HL-60/S4 treated with phorbol 12-myristate 13-acetate at 8.2 ng/mL for 4 days and 3 days (cell line): ENCODE measurements at regions not wholly inside any gene's neighbourhood (a gene's known extent, or its start where the extent isn't known, plus 50 kb on each side); places are given as distances from the start of the nearest gene placed in this dataset.

ENCODE experiments used
- in situ Hi-C: fragments of 300-500 bp; cut with MboI; formaldehyde crosslinking; loops from 2 replicates; pipeline ENCODE4 v1.15.0; 2022; ENCODE audit warnings: low sequenced_read_pairs

DNA sequence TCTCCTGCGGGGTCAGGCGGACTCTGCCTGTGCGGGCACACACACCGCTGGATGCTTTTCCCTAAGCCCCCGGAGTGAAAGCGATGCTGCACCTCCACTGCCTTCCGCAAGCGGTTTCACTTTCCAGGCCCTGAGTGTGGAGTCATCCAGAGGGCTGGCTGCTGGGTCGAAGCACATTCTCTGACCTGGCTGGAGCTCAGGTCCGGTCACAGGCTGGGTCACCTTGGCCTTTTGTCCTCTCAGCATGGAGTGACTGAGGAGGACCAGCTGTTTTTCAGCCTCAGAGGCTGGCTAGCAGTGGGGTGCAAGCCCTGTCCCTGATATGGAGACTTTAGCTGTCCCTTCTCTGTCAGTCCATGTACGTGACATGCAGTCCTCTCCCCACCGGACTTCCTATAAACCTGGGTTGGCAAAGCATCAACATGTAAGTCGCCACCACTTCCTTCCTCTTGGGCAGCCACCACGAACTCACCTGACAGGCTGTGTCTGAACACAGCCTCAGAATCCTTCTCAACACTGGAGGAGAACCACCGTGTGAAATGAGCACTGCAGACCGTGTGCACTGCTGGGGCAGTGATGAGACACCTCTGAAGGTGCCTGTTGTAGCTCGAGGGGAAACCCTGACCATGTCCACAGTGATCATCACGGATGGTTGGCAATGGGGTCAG, 51.3 kb downstream of the GADD45G start:
- in situ Hi-C loops, result no loop called here

DNA sequence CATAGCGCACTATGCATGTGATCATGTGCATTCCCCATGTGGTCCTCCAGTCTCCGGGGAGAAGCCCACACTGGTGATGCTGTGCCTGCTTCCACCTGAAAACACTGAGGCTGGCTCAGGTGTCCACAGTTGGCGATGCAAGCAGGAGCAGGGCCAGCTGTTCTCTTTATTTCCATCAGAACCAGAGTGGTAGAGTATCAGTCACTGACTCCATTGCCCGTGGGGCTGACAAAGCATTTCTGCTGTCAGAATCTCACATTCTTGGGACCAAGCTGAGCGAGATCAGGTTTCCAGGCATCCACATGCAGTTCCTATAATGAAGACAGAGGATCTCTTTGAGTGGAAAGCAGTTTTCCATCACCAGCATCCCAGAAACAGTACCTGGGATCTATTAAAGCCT, 52.5 kb downstream of the GADD45G start:
- in situ Hi-C loops, result no loop called here

DNA sequence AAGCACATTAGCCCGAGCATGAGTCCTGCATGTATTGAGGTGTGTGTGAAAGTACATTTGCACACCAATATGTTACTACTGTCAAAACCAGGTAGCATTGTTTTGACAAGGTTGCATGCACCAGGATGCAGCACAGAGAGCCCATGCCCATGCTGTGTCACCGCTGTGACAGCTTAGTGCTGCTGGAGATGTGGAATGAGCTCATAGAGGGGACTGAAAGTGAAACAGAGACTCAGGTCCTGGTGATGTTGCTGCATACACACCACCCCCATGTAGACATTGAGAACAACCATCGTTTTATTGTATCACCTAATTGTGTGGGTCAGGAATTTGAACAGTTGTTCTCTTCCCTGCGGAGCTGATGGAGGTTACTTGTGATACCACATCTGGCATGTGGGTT, 53.0 kb downstream of the GADD45G start:
- in situ Hi-C loops, result no loop called here

DNA sequence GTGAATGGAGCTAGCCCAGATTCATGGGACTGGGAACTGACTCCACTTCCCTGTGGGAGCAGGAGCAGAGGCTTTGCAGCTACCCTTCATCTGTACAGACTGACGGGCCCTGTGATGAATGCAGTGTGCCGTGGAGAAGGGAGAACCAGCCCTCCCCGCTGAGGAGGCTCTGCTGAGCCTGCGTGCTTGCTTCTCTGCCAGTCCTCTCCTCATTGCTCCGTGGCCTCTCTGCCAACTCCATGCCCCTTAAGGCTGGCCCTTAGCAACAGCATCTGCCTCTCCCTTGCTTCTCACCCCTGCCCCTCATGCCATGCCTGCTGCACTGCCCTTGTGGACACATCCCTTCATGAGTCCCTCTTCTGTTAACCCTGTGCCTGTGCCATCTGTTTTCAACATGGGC, 53.6 kb downstream of the GADD45G start:
- in situ Hi-C loops, result no loop called here

DNA sequence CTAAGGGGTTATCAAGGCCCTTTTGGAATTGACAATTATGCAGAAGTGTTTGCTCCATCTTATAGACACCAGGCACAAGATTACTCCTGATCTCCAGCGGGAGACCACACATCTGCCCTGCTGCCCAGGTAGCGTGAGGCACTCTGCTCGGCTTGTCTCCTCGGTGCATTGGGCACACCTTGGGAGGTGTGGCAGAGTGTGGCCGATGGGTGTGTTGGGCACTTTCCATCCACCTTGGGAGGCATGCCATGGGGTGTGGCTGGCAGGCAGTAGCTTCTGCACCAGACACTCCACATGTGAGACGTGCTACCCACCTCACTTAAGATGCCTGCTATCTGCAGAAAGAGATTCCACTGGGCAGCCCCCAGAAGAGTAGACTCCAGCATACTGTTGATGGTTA, 54.1 kb downstream of the GADD45G start:
- in situ Hi-C loops, result no loop called here

DNA sequence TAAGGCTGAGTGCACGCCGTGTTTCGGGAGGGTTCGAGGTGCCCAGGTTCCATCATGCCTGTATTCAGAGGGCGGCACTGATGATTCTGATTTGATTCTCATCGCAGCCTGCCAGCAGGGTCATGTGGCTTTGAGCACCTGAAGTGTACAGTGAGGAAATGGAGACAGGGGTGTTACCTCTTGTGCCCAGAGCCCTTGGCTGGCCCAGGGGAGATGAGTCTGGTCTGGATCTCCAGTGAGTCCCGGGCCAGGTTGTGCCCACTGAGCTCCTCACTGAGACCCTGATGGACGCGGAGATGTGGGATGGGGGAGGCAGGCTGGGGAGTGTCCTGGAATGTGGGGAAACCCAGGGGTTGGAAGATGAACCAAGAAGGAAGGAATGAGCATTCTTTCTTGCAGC, 54.7 kb downstream of the GADD45G start:
- in situ Hi-C loops, result no loop called here

DNA sequence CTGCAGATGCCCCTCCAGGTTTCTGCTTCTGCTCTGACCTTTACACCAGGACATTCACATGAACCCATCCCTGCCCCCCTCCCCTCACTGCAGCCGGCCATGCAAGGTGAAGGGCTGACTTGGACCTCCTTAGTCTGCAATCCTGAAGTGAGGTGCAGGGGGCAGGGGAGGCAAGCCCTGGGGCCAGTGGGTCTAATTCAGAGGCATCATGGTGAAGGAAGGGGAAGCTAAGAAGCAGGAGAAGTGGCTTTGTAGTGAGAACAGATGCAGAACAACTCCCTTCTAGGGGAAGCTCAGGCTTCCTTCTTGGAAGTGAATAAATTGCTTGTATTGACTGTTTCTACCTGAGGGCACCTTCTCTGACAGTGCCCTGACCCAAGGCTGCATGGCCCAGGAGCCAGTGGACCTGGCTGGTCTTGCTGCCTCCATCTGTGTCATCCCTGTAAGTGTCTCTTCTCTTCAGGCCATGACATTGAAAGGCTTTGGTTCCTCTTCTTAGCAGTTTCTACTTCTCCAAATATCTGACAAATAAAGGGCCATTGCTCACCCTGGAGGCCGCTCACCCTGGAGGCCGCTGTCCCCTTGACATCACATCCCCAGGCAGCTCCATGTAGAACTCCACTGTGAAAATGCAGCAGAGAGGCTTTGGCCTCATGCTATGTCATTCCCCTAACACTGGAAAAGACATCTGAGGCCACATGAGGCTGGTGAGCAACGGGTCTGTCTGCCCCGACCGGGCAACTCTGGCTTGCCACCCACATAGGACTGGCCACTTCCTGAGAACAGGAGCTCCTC, 55.3 kb downstream of the GADD45G start:
- in situ Hi-C loops, result no loop called here

DNA sequence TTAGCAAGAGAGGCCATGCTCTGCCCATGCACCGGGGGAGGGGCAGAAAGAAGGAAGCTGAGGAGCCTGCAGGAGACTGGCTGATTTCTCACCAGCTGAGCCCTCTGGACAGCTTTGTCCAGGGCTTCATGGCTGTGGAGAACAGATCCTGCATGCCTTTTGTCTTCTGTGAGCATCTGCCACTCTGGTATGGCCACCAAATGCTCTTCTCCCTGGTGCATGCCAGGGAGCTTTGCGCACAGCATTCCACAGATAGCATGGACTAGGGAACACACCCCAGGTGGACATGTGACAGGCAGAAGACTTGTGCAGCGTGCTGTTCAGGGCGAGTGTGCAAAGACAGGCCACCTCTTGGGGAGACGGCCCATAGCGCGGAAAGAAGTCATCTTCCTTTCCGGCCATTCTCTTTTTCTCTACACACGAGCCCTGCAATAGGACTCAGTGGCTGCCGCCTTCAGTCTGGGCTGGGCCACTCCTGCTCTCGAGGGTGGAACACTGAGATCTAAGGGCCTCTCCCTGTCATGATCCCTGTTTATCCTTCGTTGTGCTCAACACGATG, 56.7 kb downstream of the GADD45G start:
- in situ Hi-C loops, result no loop called here

DNA sequence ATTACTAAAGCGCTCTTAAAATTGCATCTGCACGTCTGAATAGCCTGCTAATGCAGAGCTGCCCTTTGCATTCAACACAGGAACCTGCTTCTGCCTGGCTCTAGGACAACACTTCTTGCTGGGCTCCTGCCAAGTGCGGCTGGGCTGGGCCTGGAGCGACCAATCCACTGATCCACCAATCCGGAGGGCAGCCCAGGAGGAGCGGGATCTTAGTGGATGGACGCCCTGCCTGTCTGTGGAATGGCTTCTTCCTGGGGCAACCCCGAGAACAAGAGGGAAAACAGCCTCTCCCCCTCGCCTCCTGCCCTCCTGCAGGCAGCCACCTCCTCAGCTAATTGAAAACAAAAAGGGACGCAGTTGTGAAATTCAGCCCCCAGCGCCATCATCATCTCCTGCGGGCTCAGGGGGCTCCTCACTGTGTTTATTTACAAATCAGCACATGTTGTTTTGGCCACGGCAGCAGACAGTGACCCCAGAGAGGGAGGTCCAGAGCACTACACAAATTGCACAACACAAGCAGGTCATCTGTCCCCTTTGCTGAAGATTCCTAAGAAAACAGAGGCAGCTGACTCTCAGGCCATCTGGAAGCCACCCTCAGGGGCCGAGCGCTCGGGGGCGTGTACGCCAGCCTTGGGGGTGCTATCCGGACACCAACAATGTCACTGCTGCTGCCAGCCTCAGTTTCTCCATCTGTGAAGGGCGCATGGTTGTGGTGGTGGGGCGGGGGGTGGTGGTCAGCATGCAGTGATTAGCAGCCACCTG, 57.3 kb downstream of the GADD45G start:
- in situ Hi-C loops, result no loop called here

DNA sequence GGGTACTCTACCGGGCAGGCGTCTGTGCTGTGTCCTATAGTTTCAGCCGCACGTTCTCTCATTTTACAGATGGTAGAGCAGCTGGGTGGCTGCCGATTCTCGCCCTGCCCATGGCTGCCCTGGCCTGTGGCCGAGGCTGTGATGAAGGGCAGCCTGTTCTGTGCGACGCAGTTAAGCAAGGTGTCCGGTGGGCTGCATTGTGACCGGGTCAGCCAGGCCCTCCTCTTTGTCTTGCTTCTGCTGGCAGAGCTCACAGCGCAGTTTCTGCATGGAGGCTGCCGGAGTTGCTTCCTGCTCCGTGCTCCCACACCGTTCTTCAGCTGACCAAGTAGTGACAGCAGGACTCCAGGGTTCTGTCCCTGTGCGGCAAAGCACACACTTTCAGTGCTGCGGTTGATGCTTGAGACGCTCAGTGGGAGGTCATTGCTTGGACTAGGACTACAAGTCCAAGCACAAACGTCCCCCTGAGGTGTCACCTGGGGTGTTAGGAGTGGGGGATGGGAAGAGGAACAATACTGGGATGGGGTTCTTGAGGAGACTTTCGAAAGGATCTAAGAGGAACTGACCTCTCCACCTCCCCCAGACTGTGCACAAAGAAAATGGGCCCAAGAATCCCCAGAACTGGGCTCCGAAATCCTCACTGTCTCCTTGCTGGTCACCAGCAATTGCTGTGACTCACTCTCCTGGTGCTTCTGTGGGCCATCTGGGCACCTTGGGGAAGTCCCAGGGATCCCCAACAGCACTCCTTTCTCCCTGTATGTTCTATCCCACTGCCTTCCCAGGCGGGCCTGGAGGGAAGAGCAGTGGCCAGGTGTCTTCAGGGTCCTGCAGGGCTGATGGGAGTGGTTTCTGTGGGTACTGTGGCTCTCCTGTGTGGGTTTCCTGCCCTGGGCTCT, 58.2 kb downstream of the GADD45G start:
- in situ Hi-C loops, result no loop called here

DNA sequence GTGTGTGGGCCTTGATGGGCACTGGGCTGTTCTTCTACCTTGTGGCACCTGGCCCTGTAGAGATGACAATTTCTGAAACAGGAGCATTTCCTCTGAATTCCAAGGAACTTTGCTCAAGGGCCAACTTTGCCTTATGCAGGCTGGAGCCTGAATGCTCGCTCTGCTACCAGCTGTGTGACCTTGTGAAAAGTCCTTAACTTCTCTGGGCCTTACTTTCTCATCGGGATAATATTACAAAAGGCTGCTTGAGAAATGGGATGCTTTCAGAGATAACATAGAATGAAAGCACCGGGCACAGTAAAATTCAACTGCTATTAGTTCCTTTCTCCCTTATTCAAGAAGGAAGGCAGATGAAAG, 58.8 kb downstream of the GADD45G start:
- in situ Hi-C loops, result no loop called here

DNA sequence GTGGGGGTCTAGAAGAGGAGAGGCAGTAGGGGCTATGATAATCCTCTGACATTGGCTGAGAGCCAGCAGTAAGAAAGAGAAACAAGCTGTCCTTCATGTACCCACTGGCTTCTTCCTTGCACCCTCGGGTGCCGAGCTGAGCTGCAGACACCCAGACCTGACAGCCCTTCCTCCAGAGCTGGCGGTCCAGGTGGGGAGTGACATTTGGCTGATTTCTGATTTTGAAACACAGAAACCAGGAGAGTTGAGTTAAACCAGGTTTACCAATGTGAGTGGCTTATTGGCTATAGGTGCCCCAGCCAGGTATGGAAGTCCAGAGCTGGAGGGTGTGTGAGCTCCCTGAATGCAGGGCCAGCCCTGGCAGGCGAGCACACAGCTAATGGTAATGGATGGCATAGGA, 59.2 kb downstream of the GADD45G start:
- in situ Hi-C loops, result no loop called here

DNA sequence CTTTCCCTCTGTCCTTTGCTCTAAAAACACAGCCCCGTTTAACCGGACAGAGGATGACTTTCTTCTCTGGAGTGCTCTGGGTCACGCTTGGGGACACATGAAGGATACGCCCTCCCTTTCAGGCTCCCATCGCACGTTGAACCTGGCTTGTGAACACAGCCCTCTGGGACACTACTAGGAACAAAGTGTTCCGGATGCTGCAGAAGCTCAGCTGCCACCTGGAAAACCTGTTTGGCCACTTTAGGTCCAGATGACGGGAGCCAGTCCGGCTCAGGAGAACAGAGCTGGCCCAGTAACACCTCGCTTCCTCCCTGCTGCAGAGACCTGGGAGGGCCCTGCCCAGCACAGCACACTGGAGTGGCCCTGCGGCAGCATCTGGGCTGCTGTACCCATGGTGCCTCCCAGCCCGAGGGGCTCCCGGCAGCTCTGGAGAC, 60.1 kb downstream of the GADD45G start:
- in situ Hi-C loops, result no loop called here

DNA sequence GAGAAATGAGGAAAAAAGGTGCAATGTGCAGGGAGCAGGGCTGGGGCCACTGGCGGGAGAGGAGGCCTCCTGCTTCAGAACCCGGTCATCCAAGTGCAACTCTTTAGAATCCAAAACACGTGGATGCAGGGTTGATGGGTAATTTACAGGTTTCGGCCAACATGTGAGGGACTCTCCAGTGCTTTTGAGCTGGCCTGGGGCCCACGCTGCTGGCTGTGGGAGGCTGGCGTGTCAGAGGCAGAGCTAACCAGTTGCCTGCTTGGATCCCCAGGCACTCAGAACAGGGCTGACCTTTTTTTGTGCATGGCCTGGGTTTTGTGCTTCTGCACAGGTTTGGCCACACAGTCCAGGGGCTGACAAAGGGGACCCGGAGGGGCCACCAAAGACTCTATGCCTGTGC, 61.6 kb downstream of the GADD45G start:
- in situ Hi-C loops, result no loop called here

DNA sequence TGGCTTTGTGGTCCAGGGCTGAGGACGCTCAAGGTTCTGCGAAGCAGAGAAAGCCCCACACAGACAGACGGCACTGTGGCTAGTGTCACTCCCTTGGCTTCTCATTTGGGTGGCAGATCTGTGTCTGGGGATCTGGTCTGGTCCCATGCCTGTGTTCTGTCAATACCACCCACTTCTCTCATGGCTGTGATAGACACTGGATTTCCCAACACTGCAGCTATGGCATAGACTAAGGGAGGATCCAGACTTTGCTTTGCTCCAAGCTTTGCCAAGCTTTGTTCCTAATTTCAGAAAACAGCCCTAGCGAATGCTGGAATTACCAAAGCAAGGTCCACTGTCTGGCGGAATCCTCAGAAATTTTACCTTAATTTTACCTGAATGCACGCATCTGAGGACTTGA, 62.1 kb downstream of the GADD45G start:
- in situ Hi-C loops, result no loop called here

DNA sequence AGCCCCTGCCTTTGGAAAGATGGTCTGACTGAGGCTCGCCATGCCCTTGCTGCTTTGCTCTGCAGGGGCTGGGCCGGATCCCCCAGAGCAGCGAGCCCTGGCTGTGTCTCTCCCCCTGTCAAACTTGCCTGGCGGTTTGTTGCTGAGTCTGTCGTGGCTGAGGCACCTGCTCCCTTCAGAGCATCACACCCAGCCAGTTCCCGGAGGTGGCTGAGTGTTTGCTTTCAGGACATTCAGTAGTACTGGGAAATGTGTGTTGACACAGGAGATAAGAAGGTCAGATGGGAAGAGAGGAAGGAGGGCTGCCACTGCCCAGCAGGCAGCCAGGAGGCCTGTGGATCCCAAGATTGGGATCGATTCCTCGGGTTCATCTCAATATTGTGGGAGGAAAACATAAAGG, 62.9 kb downstream of the GADD45G start:
- in situ Hi-C loops, result no loop called here

DNA sequence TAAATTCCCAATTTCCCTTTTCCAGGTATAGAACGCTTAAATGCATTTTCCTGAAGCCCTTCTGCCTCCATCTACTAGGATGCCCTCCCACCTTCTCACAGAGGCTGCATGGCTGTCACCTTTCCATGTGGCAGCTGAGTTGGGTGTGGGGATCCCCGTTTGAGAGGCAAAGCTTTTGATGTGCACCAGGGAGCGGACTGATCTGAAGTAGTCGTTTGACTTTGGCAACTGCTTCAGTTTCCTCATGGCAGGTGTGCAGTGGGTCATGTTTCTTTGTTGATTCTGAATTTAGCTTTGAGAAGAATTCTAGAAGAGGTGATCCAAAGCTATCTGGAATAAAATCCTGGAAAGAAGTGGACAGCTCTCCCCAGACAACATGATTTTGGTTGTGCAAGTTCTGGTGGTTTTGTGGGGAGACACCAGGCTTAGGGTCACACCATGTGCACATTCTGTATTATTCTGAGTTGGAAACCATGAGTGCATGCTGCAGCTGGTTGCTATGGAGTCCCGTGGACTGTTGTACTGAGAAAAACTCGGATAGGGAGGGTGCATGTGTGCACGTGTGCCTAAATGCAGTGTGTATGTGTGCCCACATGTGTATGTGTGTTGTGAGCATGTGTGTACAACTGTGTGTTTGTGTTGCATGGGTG, 63.5 kb downstream of the GADD45G start:
- in situ Hi-C loops, result no loop called here

DNA sequence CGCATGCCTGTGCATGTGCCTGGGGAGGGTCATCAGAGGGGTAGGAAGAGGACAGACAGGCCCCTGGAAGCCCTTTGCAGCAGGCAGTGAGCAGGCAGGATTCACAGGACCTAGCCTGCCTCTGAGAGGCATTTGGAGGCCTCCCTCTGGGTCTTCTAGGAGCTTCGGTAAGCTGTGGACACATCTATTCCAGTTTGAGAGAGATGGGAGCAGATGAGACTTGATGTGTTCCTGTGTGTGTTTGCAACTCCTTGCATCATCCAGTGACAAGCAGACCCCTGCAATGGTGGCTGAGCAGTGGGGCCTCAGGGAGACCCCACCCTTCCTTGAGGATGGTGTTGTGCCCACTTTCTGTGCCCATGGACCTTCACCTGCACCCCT, 64.0 kb downstream of the GADD45G start:
- in situ Hi-C loops, result no loop called here

DNA sequence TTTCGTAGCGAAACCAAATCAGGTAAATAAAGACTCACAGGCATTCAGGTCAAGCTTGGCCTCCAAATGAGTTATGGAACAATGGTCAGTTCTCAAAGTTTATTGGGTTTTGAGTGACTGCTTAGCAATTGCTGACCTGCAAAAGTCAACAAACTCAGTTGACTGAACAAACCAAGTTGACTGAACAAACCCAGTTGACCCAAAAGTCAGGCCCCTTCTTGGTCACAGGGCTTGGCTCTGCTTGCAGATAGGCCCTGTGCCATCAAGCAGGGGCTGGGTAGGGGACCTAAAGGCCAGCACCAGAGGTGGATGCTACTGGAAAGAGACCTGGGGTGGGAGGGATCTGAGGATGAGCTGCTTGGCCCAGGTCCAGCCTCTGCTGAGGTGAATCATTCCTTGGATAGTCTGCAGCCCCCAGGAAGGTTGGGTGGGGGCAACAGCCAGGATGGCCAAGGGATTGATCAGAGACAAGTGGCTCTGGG, 64.6 kb downstream of the GADD45G start:
- in situ Hi-C loops, result no loop called here

DNA sequence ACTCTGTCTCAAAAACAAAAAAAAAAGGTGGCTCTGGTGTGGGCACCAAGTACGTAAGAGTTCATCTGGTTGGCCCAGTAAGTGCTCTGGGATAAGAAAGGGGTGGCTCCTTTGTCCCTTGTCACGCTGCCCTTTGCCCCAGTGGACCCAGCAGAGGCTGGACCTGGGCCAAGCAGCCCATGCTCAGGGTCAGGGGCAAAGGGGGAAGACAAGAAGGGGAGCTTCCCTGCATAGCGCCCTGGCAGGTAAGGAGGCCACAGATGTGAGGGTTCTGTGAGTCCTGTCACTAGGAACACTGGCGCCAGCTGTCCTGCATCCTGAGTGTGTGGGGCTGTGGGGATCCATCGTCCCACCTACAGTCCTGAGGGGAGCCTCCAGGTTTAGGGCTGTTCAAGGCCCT, 65.3 kb downstream of the GADD45G start:
- in situ Hi-C loops, result no loop called here
